ENCODE measurements at regions not wholly inside any gene's neighbourhood (a gene's known extent, or its start where the extent isn't known, plus 50 kb on each side); places are given as distances from the start of the nearest gene placed in this dataset.
A peak's percentile ranks its signal among the peaks of the same experiment; 100 is the strongest.

DNA sequence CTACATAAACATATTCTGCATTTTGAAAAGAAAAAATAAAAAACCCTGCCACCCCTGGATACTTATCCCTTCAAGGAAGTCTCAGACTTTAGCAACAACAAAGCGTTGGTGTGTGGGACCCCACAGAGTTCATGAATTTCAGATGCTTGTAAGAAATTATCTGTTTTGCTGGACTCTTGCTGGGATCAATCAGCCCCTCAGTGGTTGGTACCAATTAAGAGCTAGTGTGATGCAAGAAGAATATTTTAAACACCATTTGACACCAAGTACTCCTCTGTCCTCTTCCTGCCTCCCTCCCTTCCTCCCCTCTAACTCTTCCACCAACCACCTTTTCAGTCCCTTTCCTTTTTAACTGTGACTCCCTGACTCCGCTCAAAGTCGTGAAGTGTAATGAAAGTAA is 51.5 kb downstream of the SST start:
- no peak for DNase-seq

DNA sequence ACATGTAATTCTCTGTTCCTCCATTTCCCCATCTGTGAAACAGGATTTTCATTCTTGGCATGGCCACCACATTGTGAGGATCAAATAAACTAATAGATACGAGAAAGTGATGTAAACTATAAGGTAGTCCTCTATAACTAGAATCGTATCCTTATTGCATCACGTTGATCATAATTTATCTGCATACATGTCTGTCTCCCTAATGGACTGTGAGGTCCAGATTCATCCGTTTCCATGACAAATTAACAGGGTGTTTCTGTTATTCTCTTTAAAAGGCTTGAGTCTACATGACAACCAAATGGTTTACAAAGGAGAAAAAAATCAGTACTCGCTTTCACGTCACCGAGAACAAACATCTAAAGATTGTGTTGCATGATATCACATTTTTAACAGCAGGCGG is 53.0 kb downstream of the SST start:
- no peak for DNase-seq

DNA sequence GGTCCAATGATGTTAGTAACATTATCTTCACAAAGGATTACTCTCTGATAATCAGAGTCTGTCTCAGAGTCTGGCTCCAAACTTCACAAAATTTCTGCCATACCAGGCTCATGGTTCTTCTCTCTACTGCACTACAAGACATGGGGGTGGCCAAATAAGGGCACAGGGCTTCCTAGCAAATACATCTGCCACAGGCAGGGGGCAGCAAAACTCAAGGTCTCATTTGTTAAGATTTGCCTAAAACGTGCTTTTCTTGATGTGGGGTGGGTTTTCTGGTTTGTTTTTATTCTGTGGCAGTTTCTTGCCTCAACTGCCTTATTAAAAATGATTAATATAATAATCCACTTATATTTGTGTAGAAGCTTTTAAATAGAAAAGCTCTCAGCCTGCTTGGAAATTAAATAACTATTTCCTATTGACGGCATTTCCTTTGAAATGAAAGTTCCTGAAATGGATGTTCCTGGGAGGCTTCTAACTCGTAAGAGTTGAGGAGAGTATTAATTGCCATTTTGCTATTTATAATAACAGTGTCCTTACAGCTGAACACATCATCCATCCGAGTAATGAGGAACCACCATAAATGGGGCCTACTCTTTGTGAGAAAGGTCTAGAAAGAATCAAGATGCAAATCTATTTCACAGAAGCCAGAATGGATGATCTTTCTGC is 53.8 kb downstream of the SST start:
- DNase-seq = peak; percentile 41

DNA sequence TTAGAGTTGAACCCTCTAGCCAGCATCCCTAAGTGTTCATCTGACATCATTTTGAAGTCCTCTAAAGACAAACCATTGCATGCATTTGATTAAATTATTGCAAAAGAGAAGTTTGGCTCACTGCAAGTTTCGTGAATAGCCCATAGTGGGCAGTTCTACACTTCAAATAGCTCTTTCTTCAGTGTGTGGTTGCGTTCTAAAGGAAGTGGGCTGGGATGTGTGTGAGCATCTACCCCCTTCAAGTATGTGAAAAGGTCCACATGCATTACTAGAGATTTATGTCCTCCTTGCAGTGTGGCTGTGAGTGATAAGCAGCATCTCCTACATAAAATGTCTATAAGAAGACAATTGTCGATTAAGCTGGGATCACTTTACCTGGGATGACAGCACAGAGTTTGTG is 54.6 kb downstream of the SST start:
- no peak for DNase-seq

DNA sequence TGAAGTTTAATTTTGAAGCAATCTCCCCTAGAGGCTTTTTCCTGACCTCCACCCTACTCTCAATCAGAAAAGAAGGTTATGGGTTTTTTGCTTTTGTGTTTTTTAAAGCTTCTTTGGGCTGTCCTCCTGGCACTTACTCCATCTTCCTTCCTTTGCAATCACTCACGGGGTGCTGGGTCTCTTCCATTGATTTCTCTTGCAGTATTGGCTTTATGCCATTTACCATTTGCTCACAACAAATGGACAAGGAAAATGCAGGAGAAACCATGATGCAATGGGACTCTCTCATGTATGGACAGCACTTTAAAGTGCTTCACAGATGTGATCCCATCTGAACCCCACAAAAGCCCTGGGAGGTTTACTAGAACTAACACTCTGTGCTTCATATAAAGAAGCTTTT is 57.5 kb downstream of the SST start:
- DNase-seq = no peak

DNA sequence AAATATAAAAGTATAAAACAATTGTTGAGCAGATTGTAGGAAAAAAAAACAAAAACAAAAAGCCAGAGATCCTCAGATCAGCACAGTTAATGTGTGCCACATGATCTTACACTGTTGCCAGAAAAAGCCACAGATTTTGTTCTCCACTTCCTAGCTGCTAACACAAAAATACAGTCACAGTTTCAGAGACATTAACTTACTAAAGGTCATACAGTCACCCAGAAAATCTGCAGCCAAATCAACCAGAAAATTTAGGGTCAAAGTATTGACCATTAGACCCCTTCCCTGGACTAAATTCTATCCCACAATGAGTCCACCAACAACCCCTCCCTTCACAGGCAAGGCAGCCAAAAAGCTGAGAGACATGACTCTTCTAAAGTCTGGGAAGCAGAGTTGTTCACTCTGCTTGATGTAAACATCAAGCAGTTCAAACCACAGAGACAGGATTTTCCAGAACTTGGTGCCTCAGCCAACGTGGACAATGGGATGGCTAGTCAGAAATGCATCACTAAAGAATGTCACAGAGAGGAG is 59.1 kb downstream of the SST start:
- no peak for DNase-seq

DNA sequence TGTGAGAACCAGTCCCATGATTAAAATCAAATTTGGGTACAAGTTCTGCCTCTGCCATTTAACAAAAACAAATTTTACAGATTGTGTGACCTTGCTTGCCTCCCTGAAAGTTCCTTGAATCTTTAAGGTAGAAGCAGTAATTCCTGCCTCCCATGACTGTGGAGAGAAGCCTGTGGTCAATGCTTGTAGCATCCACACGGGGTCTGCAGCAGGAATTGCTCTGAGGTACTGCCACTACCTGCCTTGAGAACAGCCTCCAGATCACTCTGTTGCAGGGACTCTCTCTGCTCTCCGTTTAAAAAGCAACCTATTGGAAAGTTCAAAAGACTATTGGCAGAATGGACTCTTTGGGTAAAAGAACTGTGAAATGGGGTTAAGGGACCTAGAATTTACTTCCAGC is 75.9 kb downstream of the SST start:
- DNase-seq = no peak

DNA sequence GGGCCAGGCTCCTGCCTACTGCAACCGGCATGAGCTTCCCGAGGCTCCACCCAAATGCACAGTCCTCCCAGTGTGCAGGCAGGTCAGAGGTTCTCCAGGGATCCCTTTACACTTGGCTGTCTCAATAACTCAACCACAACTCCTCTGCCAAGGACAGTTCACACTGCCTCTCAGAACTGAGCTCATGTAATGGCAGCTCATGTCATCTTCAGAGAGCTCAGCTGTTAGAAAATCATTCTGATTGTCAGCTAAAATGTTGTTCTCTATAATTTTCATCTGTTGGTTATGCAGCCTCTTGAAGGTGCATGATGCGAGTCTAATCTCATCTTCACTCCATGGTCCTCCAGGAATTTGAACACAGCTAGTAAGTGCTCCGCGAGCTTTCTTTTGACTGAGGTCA is 76.7 kb downstream of the SST start:
- no peak for DNase-seq

DNA sequence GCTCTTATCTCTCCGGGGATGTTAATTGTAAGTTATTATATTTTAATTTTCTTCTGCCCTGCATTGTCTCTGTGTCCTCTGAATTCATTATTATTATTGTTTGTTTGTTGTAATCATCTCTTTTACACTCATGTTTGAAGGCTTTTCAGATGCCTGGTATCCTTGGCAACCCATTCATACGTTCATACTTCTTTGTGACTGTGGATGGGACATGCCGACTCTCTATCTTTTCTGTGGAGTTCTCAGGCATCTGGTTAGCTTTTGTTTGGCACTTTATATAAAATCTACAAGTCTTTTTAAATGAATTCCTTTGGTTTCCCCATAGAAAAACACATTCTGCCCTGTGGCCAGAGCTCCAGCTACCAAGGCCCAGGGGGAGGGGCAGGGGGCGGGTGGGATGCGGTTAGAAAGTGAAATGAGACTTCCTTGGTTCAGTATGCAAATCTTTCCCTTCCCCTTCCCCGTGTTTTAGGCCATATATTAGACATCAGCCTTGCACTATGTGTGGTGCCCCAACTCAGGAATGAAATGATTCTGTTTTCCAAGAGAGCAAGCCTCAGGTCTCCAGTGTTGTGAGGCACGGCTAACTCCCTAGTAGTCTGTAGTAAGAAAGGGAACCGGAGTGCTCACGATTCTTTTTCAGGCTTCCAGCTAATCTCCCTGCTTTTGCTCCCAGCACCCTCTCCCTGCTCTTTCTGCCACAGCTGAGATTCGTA is 79.2 kb downstream of the SST start:
- no peak for DNase-seq

DNA sequence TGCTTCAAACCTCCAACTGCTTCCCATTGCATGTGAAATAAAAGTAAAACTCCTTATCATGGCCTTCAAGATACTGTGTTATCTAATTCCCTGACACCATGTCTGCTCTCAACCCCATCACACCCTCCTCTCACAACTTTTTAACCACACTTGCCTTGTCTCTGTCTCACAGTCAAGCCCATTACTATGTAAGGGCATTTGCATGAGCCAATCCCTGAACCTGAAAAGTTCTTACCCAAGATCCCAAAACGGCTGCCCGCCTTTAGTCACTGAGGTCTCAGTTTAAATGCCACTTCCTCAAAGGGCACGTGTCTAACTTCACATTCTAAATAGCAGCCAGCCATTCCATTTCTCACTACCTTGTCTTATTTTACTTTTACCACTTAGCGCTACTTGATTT is 83.1 kb downstream of the SST start:
- DNase-seq = no peak

DNA sequence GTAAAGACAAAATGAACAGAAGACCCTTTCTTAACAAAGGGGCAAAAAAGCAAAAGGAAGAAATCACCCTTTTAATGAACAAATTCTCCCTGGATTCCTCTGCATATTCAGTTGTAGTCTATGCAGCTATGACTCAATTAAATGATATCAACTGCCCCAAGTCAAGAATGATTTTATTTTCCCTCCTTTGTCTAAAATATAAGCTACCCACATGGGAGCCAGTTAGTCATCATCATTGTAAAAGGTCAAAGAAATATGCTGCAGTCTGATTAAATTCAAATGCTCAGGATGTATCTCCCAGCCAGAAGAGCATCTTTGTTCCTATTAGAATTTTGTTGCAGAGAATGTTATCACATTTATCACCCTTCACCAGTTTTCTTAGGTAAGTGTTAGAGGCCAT is 84.0 kb downstream of the SST start:
- DNase-seq = no peak

DNA sequence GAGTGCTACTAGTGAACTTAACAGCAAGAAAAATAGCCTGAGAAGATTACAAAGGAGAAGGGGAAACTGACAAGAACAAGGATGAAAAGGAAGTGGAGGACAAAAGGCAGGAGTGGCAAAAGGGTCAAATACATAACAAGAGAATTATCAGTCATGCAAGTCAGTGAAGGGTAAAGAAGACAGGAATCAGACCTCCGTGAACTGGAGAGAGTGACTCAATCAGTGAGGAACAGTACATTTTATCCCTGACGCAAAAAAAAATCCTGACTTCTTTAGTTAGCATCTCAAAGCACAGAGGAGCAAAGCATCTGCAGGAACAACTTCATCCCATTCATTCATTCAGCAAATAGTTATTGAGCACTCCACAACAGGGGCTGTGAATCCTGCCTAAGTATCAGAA is 97.8 kb downstream of the SST start:
- no peak for DNase-seq

DNA sequence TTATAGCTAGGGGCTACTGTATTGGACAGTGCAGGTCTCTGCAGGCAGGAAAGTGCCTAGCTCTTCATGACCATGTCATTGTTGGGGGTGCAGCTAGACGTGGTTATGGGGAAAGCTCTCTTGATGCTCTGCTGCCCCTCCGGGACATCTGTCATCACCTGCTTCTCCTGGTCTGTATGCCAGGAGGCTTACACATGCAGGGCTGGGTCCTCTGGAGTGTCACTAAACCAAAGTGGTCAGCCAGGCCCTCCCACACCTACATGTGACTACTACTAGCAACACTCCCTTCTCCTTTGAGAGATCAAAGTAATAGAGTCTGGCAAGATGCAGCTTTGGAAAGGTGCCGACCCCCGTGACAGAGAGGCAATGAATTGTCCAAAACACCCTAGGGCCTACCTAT is 98.5 kb downstream of the SST start:
- no peak for DNase-seq

DNA sequence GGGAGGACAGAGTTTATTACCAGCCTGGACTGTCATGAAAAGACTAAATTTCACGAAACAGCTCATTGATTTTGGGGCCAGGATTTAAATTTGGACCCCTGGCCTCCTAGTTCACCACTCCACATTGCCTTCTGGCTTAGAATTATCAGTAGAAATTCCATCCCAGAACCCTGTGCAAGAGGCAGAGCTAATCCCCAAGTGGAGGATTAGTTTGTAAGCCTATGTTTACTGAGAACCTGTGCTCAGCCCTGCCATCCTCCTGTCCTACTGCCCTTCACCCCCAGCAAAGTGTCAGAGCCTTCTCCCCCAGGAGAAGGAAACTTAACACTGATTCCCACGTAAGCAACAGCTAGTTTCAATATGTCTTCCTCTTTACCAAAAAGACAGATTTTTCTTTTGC is 99.4 kb downstream of the SST start:
- no peak for DNase-seq

DNA sequence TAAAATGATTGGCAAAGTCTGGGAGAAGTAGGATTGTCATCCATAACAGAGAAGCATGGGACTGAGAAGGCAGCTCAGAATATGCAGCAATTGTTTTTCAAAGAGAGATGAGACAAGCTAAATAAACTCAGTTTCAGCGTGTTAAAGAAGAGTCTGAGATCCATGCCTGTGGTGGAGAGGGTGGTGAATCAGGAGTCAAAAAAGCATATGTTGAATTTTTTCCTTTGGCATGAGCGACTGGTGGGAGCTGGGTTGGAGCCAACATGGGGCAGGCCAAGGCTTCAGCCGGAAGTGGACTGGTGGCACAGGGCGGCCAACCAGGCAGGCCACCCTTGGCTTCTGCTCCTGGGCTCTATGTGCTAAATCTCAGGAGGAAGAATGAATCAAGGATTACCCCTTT is 102.0 kb downstream of the SST start:
- no peak for DNase-seq

DNA sequence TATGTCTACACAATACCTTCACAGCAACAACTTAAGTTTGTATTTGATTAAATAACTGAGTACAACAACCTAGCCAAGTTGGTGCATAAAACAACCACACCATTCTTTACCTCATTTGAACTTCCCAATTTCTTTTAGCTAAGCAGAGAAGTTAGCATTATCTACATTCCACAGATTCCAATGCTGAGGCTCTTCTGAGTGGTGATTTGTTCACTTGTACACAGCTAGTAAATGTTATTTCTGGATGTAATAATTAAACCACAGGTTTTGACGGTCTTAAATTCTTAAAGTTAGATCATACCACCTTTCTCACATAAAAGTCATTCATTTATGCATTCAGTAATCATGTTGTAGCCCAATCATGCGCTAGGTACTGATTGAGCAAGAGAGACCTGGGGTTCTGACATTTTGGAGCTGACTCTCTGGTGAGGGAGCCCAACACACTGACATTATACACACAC is 102.5 kb downstream of the SST start:
- peak; percentile 19 for DNase-seq

DNA sequence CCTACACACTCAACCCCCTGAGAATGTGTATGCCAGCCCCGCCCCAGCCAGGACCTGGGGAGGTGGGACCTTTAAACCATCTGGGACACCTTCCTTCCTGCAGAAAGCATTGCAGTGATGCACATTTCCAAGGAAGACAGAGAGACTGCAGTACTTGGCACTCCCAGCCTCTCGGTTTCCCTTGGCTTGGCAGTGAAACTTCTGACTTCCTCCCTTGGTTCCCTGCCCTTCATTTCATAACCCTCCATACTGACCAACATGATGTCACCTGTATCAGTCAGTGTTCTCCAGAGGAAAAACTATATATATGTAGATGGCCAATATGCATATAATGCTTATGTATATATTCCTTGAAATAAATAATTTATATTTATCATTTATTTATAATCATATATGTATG is 103.2 kb downstream of the SST start:
- DNase-seq = no peak

DNA sequence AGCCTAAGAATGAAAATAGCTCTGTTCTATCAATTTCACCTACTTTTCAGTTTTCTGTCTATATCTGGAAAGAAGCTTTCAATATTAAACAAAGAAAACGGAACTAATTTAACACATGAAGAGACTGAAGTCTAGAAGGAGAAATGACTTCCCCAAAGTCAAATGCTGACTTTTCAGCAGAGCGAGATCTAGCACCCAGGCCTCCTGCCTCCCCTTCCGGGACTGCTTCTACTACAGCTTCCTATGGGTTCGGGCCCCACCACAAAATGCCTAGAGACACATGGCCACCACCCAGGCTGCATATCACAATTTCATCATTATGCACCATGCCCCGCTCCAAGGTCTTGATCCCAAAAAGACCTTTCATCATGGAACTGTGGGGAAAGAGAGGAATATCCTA is 104.5 kb downstream of the SST start:
- no peak for DNase-seq

DNA sequence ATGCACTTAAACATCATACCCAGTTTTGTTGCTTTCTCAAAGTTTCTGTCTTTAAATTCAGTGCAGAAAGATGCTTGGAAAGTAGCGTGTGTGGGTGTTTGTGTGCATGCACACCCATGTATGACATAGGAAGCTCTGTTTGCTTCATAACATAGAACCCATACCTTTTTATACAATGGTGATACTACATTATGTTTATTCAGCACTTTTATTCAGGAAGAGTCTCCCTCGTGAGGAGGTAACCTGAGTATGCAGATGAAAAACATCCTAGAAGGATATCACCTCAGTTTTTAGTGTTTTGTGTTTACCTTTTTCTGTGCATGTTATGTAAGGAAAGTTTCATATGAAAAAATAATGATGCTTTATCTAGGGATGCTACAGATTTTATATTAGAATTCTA is 111.2 kb downstream of the SST start:
- DNase-seq = no peak

DNA sequence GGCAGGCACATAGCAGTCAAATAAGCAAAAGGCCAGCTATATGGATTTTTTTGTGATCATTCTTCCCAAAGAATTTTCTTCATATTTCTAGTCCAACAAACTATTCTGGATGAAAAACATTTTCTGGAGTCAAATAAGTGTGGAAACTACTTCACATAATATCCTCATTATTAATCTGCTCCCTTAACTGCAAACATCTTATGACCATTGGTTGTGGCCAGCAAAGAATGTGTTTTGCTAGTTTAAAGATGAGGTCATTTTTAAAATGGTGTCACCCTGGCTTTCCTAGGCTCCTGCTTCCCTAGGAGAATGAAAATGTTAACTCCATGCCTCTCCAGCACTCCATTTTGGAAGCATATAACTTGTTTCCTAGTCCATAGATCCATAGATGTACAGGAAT is 118.8 kb downstream of the SST start:
- no peak for DNase-seq

DNA sequence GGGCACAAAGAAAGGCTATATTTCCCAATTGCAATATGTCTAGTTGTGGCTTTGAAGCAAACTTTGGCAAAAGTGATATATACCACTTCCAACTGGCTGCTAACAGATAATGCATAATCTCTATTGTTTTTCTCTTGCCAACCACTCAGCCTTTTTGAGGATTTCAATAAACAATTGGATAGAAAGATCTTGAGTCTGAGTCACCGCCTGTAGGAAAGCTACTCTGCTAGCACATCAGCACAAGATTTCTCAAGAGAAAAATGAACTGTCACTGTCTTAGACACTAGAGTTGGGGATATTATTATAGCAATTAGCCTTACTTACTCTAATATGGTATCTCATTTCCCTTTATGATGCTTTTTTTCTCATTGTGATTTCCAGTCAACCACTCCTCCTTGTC is 119.7 kb downstream of the SST start:
- DNase-seq = no peak

DNA sequence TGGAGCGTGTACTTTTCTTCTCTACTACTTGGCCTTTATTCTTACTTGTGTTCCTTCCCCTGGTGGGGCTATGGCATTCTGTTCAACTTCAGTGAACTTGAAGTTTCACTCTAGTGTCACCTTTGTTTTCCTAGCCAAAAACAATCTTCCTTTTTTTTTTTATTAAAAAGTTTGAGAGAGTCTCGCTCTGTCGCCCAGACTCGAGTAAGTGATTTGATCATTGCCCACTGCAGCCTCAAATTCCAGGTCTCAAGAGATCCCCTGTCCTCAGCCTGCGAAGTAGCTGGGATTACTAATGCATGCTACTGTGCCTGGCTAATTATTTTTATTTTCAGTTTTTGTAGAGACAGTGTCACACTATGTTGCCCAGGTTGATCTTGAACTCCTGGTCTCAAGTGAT is 124.8 kb downstream of the SST start:
- no peak for DNase-seq

DNA sequence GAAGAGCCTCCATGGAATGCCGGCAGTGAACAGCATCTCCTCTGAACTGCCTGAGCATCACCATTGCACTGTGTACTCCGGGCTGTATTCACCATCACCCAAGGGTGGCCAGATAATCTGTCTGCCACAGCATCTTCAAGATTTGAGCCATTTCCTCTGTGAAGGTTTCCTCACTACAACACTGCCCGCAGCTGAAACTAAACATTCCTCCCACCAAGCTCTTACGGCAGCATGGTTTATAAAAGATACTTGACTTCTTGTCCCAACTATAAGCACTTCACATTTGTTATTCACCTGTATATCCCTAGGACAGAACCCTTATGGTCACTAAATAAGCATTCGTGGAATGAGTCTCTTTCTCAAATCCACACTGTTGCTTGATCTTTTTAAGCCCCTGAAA is 125.9 kb downstream of the SST start:
- no peak for DNase-seq

DNA sequence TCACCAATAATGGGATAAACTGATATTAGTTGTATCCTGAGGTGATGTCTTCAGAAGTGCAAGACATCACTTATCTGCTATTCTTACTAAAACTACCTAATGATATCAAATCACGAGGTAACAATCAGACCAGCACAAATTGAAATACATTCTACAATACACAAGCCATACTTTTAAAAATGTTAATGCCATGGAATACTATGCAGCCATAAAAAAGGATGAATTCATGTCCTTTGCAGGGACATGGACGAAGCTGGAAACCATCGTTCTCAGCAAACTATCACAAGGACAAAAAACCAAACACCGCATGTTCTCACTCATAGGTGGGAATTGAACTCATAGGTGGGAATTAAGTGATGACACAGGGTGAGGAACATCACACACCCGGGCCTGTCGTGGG is 129.3 kb downstream of the SST start:
- no peak for DNase-seq

Measured in renal pelvis (tissue), 1 donor.